Keratinocyte (primary cell): ENCODE measurements at regions not wholly inside any gene's neighbourhood (a gene's known extent, or its start where the extent isn't known, plus 50 kb on each side); places are given as distances from the start of the nearest gene placed in this dataset.

Source experiments
- DNase-seq: peaks from one replicate; pipeline ENCODE4 v3.0.0-alpha.2; 2011; ENCODE audit warnings: low read depth, missing footprints, low spot score
- FAIRE-seq: peaks from 2 replicates; lab custom pipeline; 2011; peaks lifted over from hg19 to GRCh38; lab: Jason Lieb, UNC
- H2AFZ ChIP-seq: 2 replicates; pipeline ENCODE4 v1.6.0; 2012; ENCODE audit warnings: low read length, control low read depth, inconsistent platforms; ENCODE audit not compliant: control insufficient read depth
- H3K27ac ChIP-seq: 2 replicates; pipeline ENCODE4 v1.5.1; 2011; ENCODE audit warnings: low read length; ENCODE audit not compliant: control insufficient read depth, insufficient read depth
- H3K27me3 ChIP-seq: 3 replicates; pipeline ENCODE4 v1.6.0; 2011; ENCODE audit warnings: low read length; ENCODE audit not compliant: control insufficient read depth, insufficient read depth; ENCODE audit errors: extremely low read depth
- H3K36me3 ChIP-seq, 2 experiments: 2 replicates in 1 of 2; 3 replicates in 1 of 2; pipeline ENCODE4 v1.5.1; 2011; ENCODE audit warnings: low read length in 2 of 2, mild to moderate bottlenecking in 1 of 2; ENCODE audit not compliant: control insufficient read depth in 2 of 2, insufficient read depth in 2 of 2; ENCODE audit errors: extremely low read depth in 1 of 2
- H3K4me1 ChIP-seq: 3 replicates; pipeline ENCODE4 v1.5.1; 2011; ENCODE audit warnings: low read length; ENCODE audit not compliant: control insufficient read depth, insufficient read depth; ENCODE audit errors: extremely low read depth
- H3K4me2 ChIP-seq: 3 replicates; pipeline ENCODE4 v1.6.0; 2011; ENCODE audit warnings: low read depth, low read length; ENCODE audit not compliant: control insufficient read depth, insufficient read depth; ENCODE audit errors: extremely low read depth
- H3K4me3 ChIP-seq, 3 experiments: fragments of 200-600 bp in 1 of 3; sonication (generic) in 1 of 3; 2 replicates in 2 of 3; 3 replicates in 1 of 3; pipeline ENCODE4 v1.5.1; 2011 to 2016; ENCODE audit warnings: low read length in 3 of 3, mild to moderate bottlenecking in 3 of 3, control low read depth in 2 of 3, inconsistent platforms in 1 of 3, low read depth in 1 of 3, mixed read lengths in 1 of 3, mixed run types in 1 of 3, moderate library complexity in 1 of 3; ENCODE audit not compliant: control insufficient read depth in 2 of 3, insufficient read depth in 2 of 3; ENCODE audit errors: extremely low read depth in 1 of 3
- H3K79me2 ChIP-seq: 2 replicates; pipeline ENCODE4 v1.6.0; 2012; ENCODE audit warnings: low read length; ENCODE audit not compliant: control insufficient read depth, insufficient read depth
- H3K9ac ChIP-seq: 3 replicates; pipeline ENCODE4 v1.6.0; 2011; ENCODE audit warnings: low read length; ENCODE audit not compliant: control insufficient read depth, insufficient read depth; ENCODE audit errors: extremely low read depth
- H3K9me1 ChIP-seq: 3 replicates; pipeline ENCODE4 v1.6.0; 2011; ENCODE audit warnings: low read length; ENCODE audit not compliant: control insufficient read depth, insufficient read depth; ENCODE audit errors: extremely low read depth
- H3K9me3 ChIP-seq: 2 replicates; pipeline ENCODE4 v1.5.1; 2012; ENCODE audit warnings: low read depth, low read length; ENCODE audit not compliant: control insufficient read depth
- H4K20me1 ChIP-seq: 3 replicates; pipeline ENCODE4 v1.6.0; 2011; ENCODE audit warnings: low read length; ENCODE audit not compliant: control insufficient read depth, insufficient read depth; ENCODE audit errors: extremely low read depth
- CTCF ChIP-seq, 3 experiments: IDR thresholded peaks in 1 of 3; conservative IDR thresholded peaks in 1 of 3; optimal IDR thresholded peaks in 1 of 3; 2 replicates in 2 of 3; 3 replicates in 1 of 3; pipeline versions ENCODE3 to v1.5.1; 2011; ENCODE audit warnings: low read length in 3 of 3, mild to moderate bottlenecking in 3 of 3, moderate library complexity in 2 of 3, control low read depth in 1 of 3, inconsistent platforms in 1 of 3; ENCODE audit not compliant: insufficient read depth in 2 of 3; ENCODE audit errors: extremely low read depth in 1 of 3
- EZH2 ChIP-seq: IDR thresholded peaks from one replicate; pipeline ENCODE4 v1.6.1; 2012; ENCODE audit warnings: inconsistent platforms, mild to moderate bottlenecking, low read length, moderate library complexity
- dilution Hi-C: fragments of 300-500 bp; cut with MboI; formaldehyde crosslinking; loops from one replicate; pipeline ENCODE4 v1.7.0; 2020; ENCODE audit warnings: low sequenced_read_pairs; ENCODE audit not compliant: extremely low pct_ligation_motif_present

- Histone ChIP-seq H3K27me3 (no peaks in the 10 kb centered on the region), H3K9me1 (no peaks in the 10 kb centered on the region), H3K27ac (no peak overlapping the region), H3K4me1 (peaks cover 4% of the 10 kb centered on the region), H3K79me2 (no peaks in the 10 kb centered on the region), H3K4me3 (no peak overlapping the region), H3K9me3 (no peaks in the 10 kb centered on the region), H3K36me3 (no peaks in the 10 kb centered on the region), H3K4me2 (no peak overlapping the region), H4K20me1 (no peaks in the 10 kb centered on the region), H2AFZ (no peak overlapping the region), H3K9ac (no peak overlapping the region)
- dilution Hi-C loops, result no loop called here
- no peak for DNase-seq
- TF ChIP-seq CTCF (optimal IDR thresholded peaks at IDR 0.05 in 1 of 3, IDR thresholded peaks at IDR 0.05 in 1 of 3, conservative IDR thresholded peaks at IDR 0.05 in 1 of 3; ENCODE audit: extremely low read depth in 1 of 3, insufficient read depth in 2 of 3, low read length in 3 of 3) (no peak), EZH2 (no peak)
- no peak for FAIRE-seq
Observed at GRCh38 chr12:105613887-105614286, 283.4 kb downstream of the C12orf75 start.

- Histone ChIP-seq H3K27ac (no peak overlapping the region), H3K9ac (no peak overlapping the region), H3K9me3 (no peaks in the 10 kb centered on the region), H3K4me2 (no peak overlapping the region), H3K9me1 (no peaks in the 10 kb centered on the region), H4K20me1 (no peaks in the 10 kb centered on the region), H3K36me3 (no peaks in the 10 kb centered on the region), H3K4me1 (no peaks in the 10 kb centered on the region), H3K27me3 (no peaks in the 10 kb centered on the region), H3K79me2 (no peaks in the 10 kb centered on the region), H2AFZ (no peak overlapping the region), H3K4me3 (no peak overlapping the region)
- FAIRE-seq (no peak), DNase-seq (no peak)
- TF ChIP-seq CTCF (optimal IDR thresholded peaks at IDR 0.05 in 1 of 3, IDR thresholded peaks at IDR 0.05 in 1 of 3, conservative IDR thresholded peaks at IDR 0.05 in 1 of 3; ENCODE audit: extremely low read depth in 1 of 3, insufficient read depth in 2 of 3, low read length in 3 of 3), result no peak
- no peak for TF ChIP-seq EZH2
- dilution Hi-C loops, result no loop called here
Observed at GRCh38 chr12:105616971-105617540, 286.6 kb downstream of the C12orf75 start.
